Trophoblast cell (in vitro differentiated cells and primary cell): ENCODE measurements at regions not wholly inside any gene's neighbourhood (a gene's known extent, or its start where the extent isn't known, plus 50 kb on each side); places are given as distances from the start of the nearest gene placed in this dataset.

Experiments
- DNase-seq, 2 donors: peaks; one replicate each; pipeline ENCODE4 v3.0.0-alpha.2; 2016
- H2AFZ ChIP-seq: 2 replicates; pipeline ENCODE4 v1.6.1; 2013; ENCODE audit warnings: low read length, moderate library complexity, mild to moderate bottlenecking; ENCODE audit not compliant: insufficient read depth, poor library complexity
- H2AK5ac ChIP-seq: 2 replicates; pipeline ENCODE4 v1.6.1; 2013; ENCODE audit warnings: mild to moderate bottlenecking, low read length
- H2BK120ac ChIP-seq: 2 replicates; pipeline ENCODE4 v1.6.1; 2013; ENCODE audit warnings: low read length, mild to moderate bottlenecking, moderate library complexity; ENCODE audit not compliant: insufficient read depth, poor library complexity
- H2BK12ac ChIP-seq: 2 replicates; pipeline ENCODE4 v1.6.1; 2013; ENCODE audit warnings: mild to moderate bottlenecking, low read length, moderate library complexity
- H2BK5ac ChIP-seq: 2 replicates; pipeline ENCODE4 v1.6.1; 2013; ENCODE audit warnings: low read length, low read depth, moderate library complexity, mild to moderate bottlenecking; ENCODE audit not compliant: poor library complexity
- H3K14ac ChIP-seq: 2 replicates; pipeline ENCODE4 v1.6.1; 2013; ENCODE audit warnings: mild to moderate bottlenecking, low read length
- H3K18ac ChIP-seq: 2 replicates; pipeline ENCODE4 v1.6.1; 2013; ENCODE audit warnings: mild to moderate bottlenecking, low read length
- H3K23ac ChIP-seq: 2 replicates; pipeline ENCODE4 v1.6.1; 2013; ENCODE audit warnings: low read length
- H3K27ac ChIP-seq: 2 replicates; pipeline ENCODE4 v1.5.1; 2013; ENCODE audit warnings: low read depth, mild to moderate bottlenecking, inconsistent platforms, low read length, moderate library complexity
- H3K27me3 ChIP-seq: 2 replicates; pipeline ENCODE4 v1.6.1; 2013; ENCODE audit warnings: inconsistent platforms, mild to moderate bottlenecking, low read length, moderate library complexity; ENCODE audit not compliant: insufficient read depth
- H3K36me3 ChIP-seq, 2 experiments: 1 replicate in 1 of 2; 2 replicates in 1 of 2; pipeline ENCODE4 v1.6.1; 2013; ENCODE audit warnings: low read length in 2 of 2, mild to moderate bottlenecking in 2 of 2, moderate library complexity in 1 of 2; ENCODE audit not compliant: insufficient read depth in 2 of 2, control insufficient read depth in 1 of 2
- H3K4ac ChIP-seq: 2 replicates; pipeline ENCODE4 v1.6.1; 2013; ENCODE audit warnings: low read depth, mild to moderate bottlenecking, low read length, moderate library complexity
- H3K4me1 ChIP-seq, 2 experiments: 1 replicate in 1 of 2; 2 replicates in 1 of 2; pipeline ENCODE4 v1.6.1; 2013; ENCODE audit warnings: low read length in 2 of 2, mild to moderate bottlenecking in 2 of 2, moderate library complexity in 1 of 2; ENCODE audit not compliant: insufficient read depth in 2 of 2, control insufficient read depth in 1 of 2
- H3K4me2 ChIP-seq: 2 replicates; pipeline ENCODE4 v1.6.1; 2013; ENCODE audit warnings: inconsistent platforms, mild to moderate bottlenecking, low read length, moderate library complexity
- H3K4me3 ChIP-seq: 2 replicates; pipeline ENCODE4 v1.5.1; 2013; ENCODE audit warnings: mild to moderate bottlenecking, low read depth, low read length, inconsistent platforms
- H3K79me1 ChIP-seq: one replicate; pipeline ENCODE4 v1.6.1; 2013; ENCODE audit warnings: low read length
- H3K79me2 ChIP-seq: 2 replicates; pipeline ENCODE4 v1.6.1; 2013; ENCODE audit warnings: low read length, mild to moderate bottlenecking; ENCODE audit not compliant: control insufficient read depth, insufficient read depth, poor library complexity
- H3K9ac ChIP-seq: 2 replicates; pipeline ENCODE4 v1.6.1; 2013; ENCODE audit warnings: mild to moderate bottlenecking, low read length
- H3K9me3 ChIP-seq: 2 replicates; pipeline ENCODE4 v1.6.1; 2013; ENCODE audit warnings: low read depth, mild to moderate bottlenecking, control low read depth, inconsistent platforms, low read length; ENCODE audit not compliant: insufficient read depth
- H4K12ac ChIP-seq: 2 replicates; pipeline ENCODE4 v1.6.1; 2013; ENCODE audit warnings: low read depth, mild to moderate bottlenecking, low read length, moderate library complexity
- H4K8ac ChIP-seq: 2 replicates; pipeline ENCODE4 v1.6.1; 2013; ENCODE audit warnings: low read depth, mild to moderate bottlenecking, low read length, moderate library complexity
- H4K91ac ChIP-seq: one replicate; pipeline ENCODE4 v1.6.1; 2013; ENCODE audit warnings: low read depth, mild to moderate bottlenecking, low read length, moderate library complexity
- WGBS: extraction: QIAGEN DNeasy Blood & Tissue Kit; methylation state at CpG from one replicate; pipeline ENCODE4 v1.1.7; 2013; ENCODE audit warnings: missing lambda C conversion rate; ENCODE audit not compliant: insufficient read length, insufficient coverage; ENCODE audit errors: extremely low coverage; 5-methylcytosine and 5-hydroxymethylcytosine counted together

DNA sequence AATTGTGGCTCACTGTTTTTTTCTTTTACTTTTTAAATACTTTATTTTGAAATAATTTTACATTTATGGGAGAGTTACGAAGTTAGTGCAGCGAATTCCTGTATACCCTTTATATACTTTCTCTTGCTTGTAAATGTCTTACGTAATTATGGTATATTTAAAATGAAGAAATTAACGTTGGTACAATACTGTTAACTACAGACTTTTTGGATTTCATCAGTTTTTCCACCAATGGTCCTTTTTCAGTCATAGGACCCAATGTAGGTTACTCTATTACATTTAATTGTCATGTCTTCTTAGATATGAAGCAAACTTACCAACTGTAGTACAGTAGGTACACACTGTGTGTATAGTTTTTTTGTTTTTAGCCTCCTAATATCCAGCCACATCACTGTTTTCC is 76.3 kb downstream of the BOLA3 start:
- no peak overlapping the region for H3K18ac ChIP-seq

DNA sequence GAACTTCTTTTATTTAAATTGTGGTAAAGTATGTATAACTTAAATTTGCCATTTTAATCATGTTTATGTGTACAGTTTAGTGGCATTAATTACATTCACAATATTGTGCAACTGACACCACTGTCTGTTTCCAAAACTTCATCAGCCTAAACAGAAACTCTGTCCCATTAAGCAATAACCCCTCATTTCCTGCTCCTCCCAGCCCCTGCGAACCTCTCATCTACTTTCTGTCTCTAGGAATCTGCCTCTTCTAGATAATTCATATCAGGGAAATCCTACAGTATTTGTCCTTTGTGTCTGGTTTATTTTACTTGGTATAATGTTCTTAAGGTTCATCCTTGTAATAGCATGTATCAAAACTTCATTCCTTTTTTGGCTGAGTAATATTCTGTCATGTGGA is 75.1 kb downstream of the BOLA3 start:
- Histone ChIP-seq H2AK5ac (no peak overlapping the region), H3K14ac (no peak overlapping the region), H3K4me1 (peaks cover 1 to 4% of the 10 kb centered on the region in 2 experiments), H4K91ac (no peak overlapping the region), H4K8ac (no peak overlapping the region), H2AFZ (no peak overlapping the region), H4K12ac (no peak overlapping the region), H3K9ac (no peak overlapping the region), H3K9me3 (no peaks in the 10 kb centered on the region), H3K79me1 (no peaks in the 10 kb centered on the region), H3K4me3 (no peak overlapping the region), H2BK12ac (no peak overlapping the region), H3K27ac (no peak overlapping the region), H3K27me3 (no peaks in the 10 kb centered on the region), H3K4ac (no peak overlapping the region), H3K36me3 (no peaks in the 10 kb centered on the region), H2BK5ac (no peak overlapping the region), H3K18ac (no peak overlapping the region), H2BK120ac (no peak overlapping the region), H3K23ac (no peak overlapping the region), H3K79me2 (peaks cover under 1% of the 10 kb centered on the region), H3K4me2 (no peak overlapping the region)
- WGBS: no CpG with 5 or more reads among the region's 1 CpG
- no peak for DNase-seq

More for the DNA sequence above, 76.3 kb downstream of the BOLA3 start:
- Histone ChIP-seq H2BK5ac (no peak overlapping the region), H2AK5ac (no peak overlapping the region), H3K27ac (no peak overlapping the region), H3K79me2 (no peaks in the 10 kb centered on the region), H2BK120ac (no peak overlapping the region), H2BK12ac (no peak overlapping the region), H3K4ac (no peak overlapping the region), H3K9ac (no peak overlapping the region), H3K36me3 (no peaks in the 10 kb centered on the region), H3K4me1 (no peaks in the 10 kb centered on the region), H3K23ac (no peak overlapping the region), H3K27me3 (no peaks in the 10 kb centered on the region), H2AFZ (no peak overlapping the region), H4K8ac (no peak overlapping the region), H4K91ac (no peak overlapping the region), H4K12ac (no peak overlapping the region), H3K79me1 (no peaks in the 10 kb centered on the region), H3K4me3 (no peak overlapping the region), H3K14ac (no peak overlapping the region), H3K4me2 (no peak overlapping the region), H3K9me3 (no peaks in the 10 kb centered on the region)
- no peak for DNase-seq
- WGBS: no CpG with 5 or more reads among the region's 4 CpGs

DNA sequence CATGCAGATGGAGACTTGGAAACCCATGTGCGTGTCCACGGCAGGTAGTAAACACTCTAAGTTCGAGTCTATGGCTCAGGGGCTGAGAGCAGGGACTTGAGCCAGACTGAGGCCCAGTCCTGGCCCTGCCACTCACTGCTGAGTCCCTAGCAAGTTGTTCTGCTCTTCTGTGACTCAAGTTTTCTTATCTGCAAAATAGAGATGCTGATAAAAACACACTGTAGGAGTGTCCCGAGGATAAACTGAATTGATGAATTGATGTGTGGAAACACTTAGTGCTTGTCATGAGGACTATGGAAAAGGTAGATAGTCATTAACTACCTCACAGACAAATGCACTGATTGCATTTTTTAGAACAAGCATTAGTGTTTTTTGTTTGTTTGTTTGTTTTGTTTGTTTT is 73.2 kb downstream of the BOLA3 start:
- no peaks in the 10 kb centered on the region for H3K36me3 ChIP-seq
- peak in 1 of 2 donors; percentile 72 for DNase-seq

DNA sequence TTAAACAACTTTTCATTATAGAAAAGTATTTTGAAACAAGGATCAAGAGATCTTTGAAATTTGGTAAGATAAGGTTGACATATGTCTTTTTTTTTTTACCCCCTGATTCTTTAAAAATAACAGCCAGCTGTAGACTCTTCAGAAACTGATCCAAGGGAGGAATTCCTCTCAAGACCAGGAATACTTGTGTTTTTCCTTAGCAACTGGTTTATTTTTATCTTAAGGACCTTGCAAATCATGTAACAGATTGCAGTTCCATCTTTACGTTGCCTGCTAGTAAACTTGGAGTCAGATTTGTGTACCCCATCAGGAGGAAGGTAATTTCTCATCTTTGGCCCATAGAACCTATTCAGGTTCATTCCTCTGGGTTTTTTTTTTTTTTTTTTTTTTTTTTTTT is 71.6 kb downstream of the BOLA3 start:
- WGBS: no CpG with 5 or more reads among the region's 1 CpG
- H3K4me1 ChIP-seq: peaks cover 3 to 4% of the 10 kb centered on the region in 2 experiments

More for the DNA sequence above, 73.2 kb downstream of the BOLA3 start:
- WGBS: no CpG with 5 or more reads among the region's 4 CpGs
- H3K9me3 ChIP-seq: no peaks in the 10 kb centered on the region
- no peak overlapping the region for H3K18ac ChIP-seq
- no peak overlapping the region for H2BK120ac ChIP-seq
- H3K27me3 ChIP-seq: no peaks in the 10 kb centered on the region
- peaks cover 3 to 4% of the 10 kb centered on the region in 2 experiments for H3K4me1 ChIP-seq
- no peak overlapping the region for H4K12ac ChIP-seq
- H3K27ac ChIP-seq: no peak overlapping the region
- H3K4me2 ChIP-seq: no peak overlapping the region
- H3K4me3 ChIP-seq: no peak overlapping the region
- H2BK5ac ChIP-seq: no peak overlapping the region
- H3K4ac ChIP-seq: no peak overlapping the region
- H2AK5ac ChIP-seq: no peak overlapping the region
- H2BK12ac ChIP-seq: no peak overlapping the region
- peaks cover 2% of the 10 kb centered on the region for H3K79me2 ChIP-seq
- H2AFZ ChIP-seq: no peak overlapping the region
- H3K23ac ChIP-seq: no peak overlapping the region
- H4K91ac ChIP-seq: no peak overlapping the region
- no peak overlapping the region for H3K9ac ChIP-seq
- H4K8ac ChIP-seq: no peak overlapping the region
- no peak overlapping the region for H3K14ac ChIP-seq
- H3K79me1 ChIP-seq: no peaks in the 10 kb centered on the region

More for the DNA sequence above, 71.6 kb downstream of the BOLA3 start:
- Histone ChIP-seq H2BK5ac (no peak overlapping the region), H3K27me3 (no peaks in the 10 kb centered on the region), H4K12ac (no peak overlapping the region), H4K8ac (no peak overlapping the region), H3K9ac (no peak overlapping the region), H3K23ac (no peak overlapping the region), H3K79me1 (no peaks in the 10 kb centered on the region), H2AK5ac (no peak overlapping the region), H3K4ac (no peak overlapping the region), H3K14ac (no peak overlapping the region), H2BK120ac (no peak overlapping the region), H3K4me3 (no peak overlapping the region), H3K79me2 (peaks cover 2% of the 10 kb centered on the region), H2AFZ (no peak overlapping the region), H4K91ac (no peak overlapping the region), H3K36me3 (peaks cover 7 to 8% of the 10 kb centered on the region in 2 experiments), H2BK12ac (no peak overlapping the region), H3K4me2 (no peak overlapping the region), H3K27ac (no peak overlapping the region), H3K18ac (no peak overlapping the region), H3K9me3 (no peaks in the 10 kb centered on the region)
- DNase-seq: peak in 1 of 2 donors; percentile 23
